IPS-NIHi11 (cell line): ENCODE measurements at regions not wholly inside any gene's neighbourhood (a gene's known extent, or its start where the extent isn't known, plus 50 kb on each side); places are given as distances from the start of the nearest gene placed in this dataset.

Experiments
- DNase-seq: peaks from one replicate; pipeline ENCODE4 v3.0.0; 2012; ENCODE audit warnings: mixed read lengths, low spot score

- DNase-seq = no peak
Measured at GRCh38 chr2:100765481-100765880, 54.5 kb upstream of the NPAS2 start.

- DNase-seq = no peak
Measured at GRCh38 chr2:100766256-100766655, 53.7 kb upstream of the NPAS2 start.

GRCh38 chr2:100766806-100767205 is 53.1 kb upstream of the NPAS2 start:
- no peak for DNase-seq

- no peak for DNase-seq
Measured at GRCh38 chr2:100767224-100767653, 52.7 kb upstream of the NPAS2 start.

GRCh38 chr2:100767810-100768806 is 51.8 kb upstream of the NPAS2 start:
- no peak for DNase-seq
